ENCODE measurements at regions not wholly inside any gene's neighbourhood (a gene's known extent, or its start where the extent isn't known, plus 50 kb on each side); places are given as distances from the start of the nearest gene placed in this dataset.
"Not testable (repeated sequence)": the region's sequence is repeated elsewhere in the genome, so short reads cannot be mapped to it uniquely, and the experiment has no call there.

DNA sequence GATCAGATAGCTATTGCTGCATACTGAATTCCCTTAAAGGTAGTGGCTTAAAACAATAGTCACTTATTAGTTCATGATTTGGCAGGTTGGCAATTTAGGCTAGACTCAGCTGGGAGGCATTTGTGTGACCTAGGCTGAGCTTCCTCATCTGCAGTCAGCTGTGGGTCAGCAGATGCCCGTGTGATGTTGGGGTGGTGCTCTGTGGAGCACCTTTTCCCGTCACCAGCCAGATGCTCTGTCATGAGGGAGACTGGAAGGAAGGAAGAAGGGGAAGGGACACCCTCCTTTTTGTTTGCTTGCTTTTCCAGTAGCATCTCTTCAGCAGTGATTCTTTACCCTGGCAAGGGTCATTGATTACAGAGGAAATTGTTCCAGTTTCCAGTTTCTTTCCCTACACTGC, 99.1 kb downstream of the NPIPB5 start:
- DNase-seq (ENCODE audit: extremely low spot score, unreplicated experiment); H3K27ac Mint-ChIP-seq (ENCODE audit: unreplicated experiment); H3K36me3 Mint-ChIP-seq (ENCODE audit: unreplicated experiment); H3K27me3 Mint-ChIP-seq (ENCODE audit: unreplicated experiment); H3K4me3 Mint-ChIP-seq (ENCODE audit: unreplicated experiment); H3K9me3 Mint-ChIP-seq (ENCODE audit: unreplicated experiment); H3K4me1 Mint-ChIP-seq (ENCODE audit: unreplicated experiment): not testable (repeated sequence)

DNA sequence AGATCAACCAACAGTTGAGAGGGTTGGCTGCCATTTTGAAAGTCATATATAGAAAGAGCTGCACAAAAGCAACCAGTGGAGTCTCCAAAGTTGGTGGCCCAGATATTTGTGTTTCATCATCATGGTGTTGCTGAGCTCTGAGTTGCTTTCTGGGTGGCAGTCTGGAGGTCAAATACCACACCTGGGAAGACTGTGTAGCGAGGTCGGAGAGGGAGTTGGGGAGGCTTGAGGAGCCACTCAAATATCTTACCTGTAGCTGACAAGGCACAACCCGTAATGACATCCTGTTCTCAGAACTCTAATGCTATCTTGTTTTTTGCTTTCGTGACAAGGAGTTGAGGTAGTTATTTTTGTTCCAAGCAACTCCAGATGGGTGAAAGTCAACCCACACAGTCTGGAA, 100.4 kb downstream of the NPIPB5 start:
- H3K9me3 Mint-ChIP-seq (ENCODE audit: unreplicated experiment); H3K36me3 Mint-ChIP-seq (ENCODE audit: unreplicated experiment); H3K27ac Mint-ChIP-seq (ENCODE audit: unreplicated experiment); DNase-seq (ENCODE audit: extremely low spot score, unreplicated experiment); H3K4me1 Mint-ChIP-seq (ENCODE audit: unreplicated experiment); H3K27me3 Mint-ChIP-seq (ENCODE audit: unreplicated experiment); H3K4me3 Mint-ChIP-seq (ENCODE audit: unreplicated experiment): not testable (repeated sequence)

- no peak overlapping the region for H3K4me3 Mint-ChIP-seq (ENCODE audit: unreplicated experiment)
- peak; percentile 59 for DNase-seq (ENCODE audit: extremely low spot score, unreplicated experiment)
- TF ChIP-seq, protein P1, sequence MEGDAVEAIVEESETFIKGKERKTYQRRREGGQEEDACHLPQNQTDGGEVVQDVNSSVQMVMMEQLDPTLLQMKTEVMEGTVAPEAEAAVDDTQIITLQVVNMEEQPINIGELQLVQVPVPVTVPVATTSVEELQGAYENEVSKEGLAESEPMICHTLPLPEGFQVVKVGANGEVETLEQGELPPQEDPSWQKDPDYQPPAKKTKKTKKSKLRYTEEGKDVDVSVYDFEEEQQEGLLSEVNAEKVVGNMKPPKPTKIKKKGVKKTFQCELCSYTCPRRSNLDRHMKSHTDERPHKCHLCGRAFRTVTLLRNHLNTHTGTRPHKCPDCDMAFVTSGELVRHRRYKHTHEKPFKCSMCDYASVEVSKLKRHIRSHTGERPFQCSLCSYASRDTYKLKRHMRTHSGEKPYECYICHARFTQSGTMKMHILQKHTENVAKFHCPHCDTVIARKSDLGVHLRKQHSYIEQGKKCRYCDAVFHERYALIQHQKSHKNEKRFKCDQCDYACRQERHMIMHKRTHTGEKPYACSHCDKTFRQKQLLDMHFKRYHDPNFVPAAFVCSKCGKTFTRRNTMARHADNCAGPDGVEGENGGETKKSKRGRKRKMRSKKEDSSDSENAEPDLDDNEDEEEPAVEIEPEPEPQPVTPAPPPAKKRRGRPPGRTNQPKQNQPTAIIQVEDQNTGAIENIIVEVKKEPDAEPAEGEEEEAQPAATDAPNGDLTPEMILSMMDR (IDR thresholded peaks at IDR 0.05): no peak
- H3K9me3 Mint-ChIP-seq (ENCODE audit: unreplicated experiment): peaks cover 4% of the 10 kb centered on the region
- H3K27ac Mint-ChIP-seq (ENCODE audit: unreplicated experiment): no peak overlapping the region
- H3K36me3 Mint-ChIP-seq (ENCODE audit: unreplicated experiment): no peaks in the 10 kb centered on the region
- peaks cover 6% of the 10 kb centered on the region for H3K27me3 Mint-ChIP-seq (ENCODE audit: unreplicated experiment)
- no peaks in the 10 kb centered on the region for H3K4me1 Mint-ChIP-seq (ENCODE audit: unreplicated experiment)
These were observed 103.7 kb downstream of the NPIPB5 start for GRCh38 chr16:22614271-22614947.

GRCh38 chr16:22618842-22619241, 108.2 kb downstream of the NPIPB5 start:
- DNase-seq (ENCODE audit: extremely low spot score, unreplicated experiment): no peak
- H3K27ac Mint-ChIP-seq (ENCODE audit: unreplicated experiment): no peak overlapping the region
- H3K4me3 Mint-ChIP-seq (ENCODE audit: unreplicated experiment): no peak overlapping the region
- H3K27me3 Mint-ChIP-seq (ENCODE audit: unreplicated experiment): peaks cover 19% of the 10 kb centered on the region
- H3K9me3 Mint-ChIP-seq (ENCODE audit: unreplicated experiment): peaks cover 4% of the 10 kb centered on the region
- H3K36me3 Mint-ChIP-seq (ENCODE audit: unreplicated experiment): no peaks in the 10 kb centered on the region
- TF ChIP-seq, protein P1 (IDR thresholded peaks at IDR 0.05): no peak
- no peaks in the 10 kb centered on the region for H3K4me1 Mint-ChIP-seq (ENCODE audit: unreplicated experiment)

DNA sequence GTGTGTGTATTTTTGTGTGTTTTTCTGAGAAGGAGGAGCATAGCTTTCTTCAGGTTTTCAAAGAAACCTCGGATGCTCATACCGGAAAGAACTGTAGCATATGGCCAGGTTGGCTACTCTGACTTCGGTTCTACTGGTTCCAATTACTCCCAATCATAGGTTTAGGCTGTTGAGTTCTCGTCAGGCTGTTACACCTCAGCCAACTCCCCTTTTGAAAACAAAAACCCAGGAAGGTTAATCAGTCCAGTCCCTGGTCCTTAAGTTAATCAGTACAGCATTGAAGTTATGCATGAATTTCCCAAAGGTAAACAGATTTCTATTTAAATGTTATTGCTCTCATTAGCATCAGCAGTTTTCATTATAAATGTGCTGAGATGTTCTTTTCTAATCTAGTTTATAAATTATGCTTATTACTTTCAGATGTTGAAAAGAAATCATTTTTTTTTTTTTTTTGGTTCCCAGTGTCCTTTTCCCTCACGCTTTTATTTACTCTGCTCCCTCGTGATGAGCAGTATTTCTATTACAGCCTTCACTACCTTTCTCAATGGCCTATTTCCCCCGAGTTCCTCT, 111.0 kb downstream of the NPIPB5 start:
- Mint-ChIP-seq H3K9me3 (ENCODE audit: unreplicated experiment) (no peaks in the 10 kb centered on the region), H3K36me3 (ENCODE audit: unreplicated experiment) (no peaks in the 10 kb centered on the region), H3K27me3 (ENCODE audit: unreplicated experiment) (peaks cover 19% of the 10 kb centered on the region), H3K27ac (ENCODE audit: unreplicated experiment) (no peak overlapping the region), H3K4me1 (ENCODE audit: unreplicated experiment) (no peaks in the 10 kb centered on the region), H3K4me3 (ENCODE audit: unreplicated experiment) (no peak overlapping the region)
- TF ChIP-seq, protein P1 (IDR thresholded peaks at IDR 0.05): no peak
- DNase-seq (ENCODE audit: extremely low spot score, unreplicated experiment): peak; percentile 56

DNA sequence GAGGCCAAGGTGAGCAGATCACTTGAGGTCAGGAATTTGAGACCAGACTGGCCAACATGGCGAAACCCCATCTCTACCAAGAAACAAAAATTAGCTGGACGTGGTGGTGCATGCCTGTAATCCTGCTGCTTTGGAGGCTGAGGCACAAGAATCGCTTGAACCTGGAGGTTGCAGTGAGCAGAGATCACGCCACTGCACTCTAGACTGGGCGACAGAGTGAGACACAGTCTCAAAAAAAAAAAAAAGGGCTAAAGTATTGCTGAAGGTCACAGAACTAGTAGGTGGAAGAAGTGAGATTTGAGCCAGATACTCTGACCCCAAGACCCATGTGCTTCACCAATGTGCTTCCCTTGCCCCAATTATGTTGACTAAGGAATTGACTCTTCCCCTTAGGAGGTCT, 112.0 kb downstream of the NPIPB5 start:
- H3K4me1 Mint-ChIP-seq (ENCODE audit: unreplicated experiment): no peaks in the 10 kb centered on the region
- H3K9me3 Mint-ChIP-seq (ENCODE audit: unreplicated experiment): no peaks in the 10 kb centered on the region
- no peak overlapping the region for H3K27ac Mint-ChIP-seq (ENCODE audit: unreplicated experiment)
- peak; percentile 75 for DNase-seq (ENCODE audit: extremely low spot score, unreplicated experiment)
- no peaks in the 10 kb centered on the region for H3K36me3 Mint-ChIP-seq (ENCODE audit: unreplicated experiment)
- TF ChIP-seq, protein P1 (IDR thresholded peaks at IDR 0.05): no peak
- H3K4me3 Mint-ChIP-seq (ENCODE audit: unreplicated experiment): no peak overlapping the region
- peaks cover 19% of the 10 kb centered on the region for H3K27me3 Mint-ChIP-seq (ENCODE audit: unreplicated experiment)

All from osteocyte (in vitro differentiated cells).